ENCODE measurements at regions not wholly inside any gene's neighbourhood (a gene's known extent, or its start where the extent isn't known, plus 50 kb on each side); places are given as distances from the start of the nearest gene placed in this dataset.

- DNase-seq (ENCODE audit: low spot score), result no peak
- no peaks in the 10 kb centered on the region for H3K36me3 Mint-ChIP-seq (ENCODE audit: low read depth, unreplicated experiment)
- no peak overlapping the region for H3K27ac Mint-ChIP-seq (ENCODE audit: unreplicated experiment)
- H3K27me3 Mint-ChIP-seq (ENCODE audit: unreplicated experiment), result peaks cover 2% of the 10 kb centered on the region
- H3K9me3 Mint-ChIP-seq (ENCODE audit: unreplicated experiment), result no peaks in the 10 kb centered on the region
- no peak for TF ChIP-seq CTCF (IDR thresholded peaks at IDR 0.05; ENCODE audit: unreplicated experiment)
- H3K4me1 Mint-ChIP-seq (ENCODE audit: unreplicated experiment), result no peaks in the 10 kb centered on the region
- H3K4me3 Mint-ChIP-seq (ENCODE audit: unreplicated experiment), result no peak overlapping the region
Observed at GRCh38 chr7:136138991-136139390, 161.8 kb upstream of the MTPN start.

GRCh38 chr7:136136906-136137454 lies 159.8 kb upstream of the MTPN start:
- H3K27me3 Mint-ChIP-seq (ENCODE audit: unreplicated experiment), result peaks cover 2% of the 10 kb centered on the region
- H3K36me3 Mint-ChIP-seq (ENCODE audit: low read depth, unreplicated experiment), result no peaks in the 10 kb centered on the region
- no peak for TF ChIP-seq CTCF (IDR thresholded peaks at IDR 0.05; ENCODE audit: unreplicated experiment)
- no peaks in the 10 kb centered on the region for H3K9me3 Mint-ChIP-seq (ENCODE audit: unreplicated experiment)
- H3K4me1 Mint-ChIP-seq (ENCODE audit: unreplicated experiment), result no peaks in the 10 kb centered on the region
- H3K4me3 Mint-ChIP-seq (ENCODE audit: unreplicated experiment), result no peak overlapping the region
- H3K27ac Mint-ChIP-seq (ENCODE audit: unreplicated experiment), result no peak overlapping the region
- no peak for DNase-seq (ENCODE audit: low spot score)

GRCh38 chr7:136134503-136134902 lies 157.3 kb upstream of the MTPN start:
- H3K4me3 Mint-ChIP-seq (ENCODE audit: unreplicated experiment), result no peak overlapping the region
- H3K9me3 Mint-ChIP-seq (ENCODE audit: unreplicated experiment), result no peaks in the 10 kb centered on the region
- H3K27ac Mint-ChIP-seq (ENCODE audit: unreplicated experiment), result no peak overlapping the region
- H3K4me1 Mint-ChIP-seq (ENCODE audit: unreplicated experiment), result no peaks in the 10 kb centered on the region
- DNase-seq (ENCODE audit: low spot score), result no peak
- H3K27me3 Mint-ChIP-seq (ENCODE audit: unreplicated experiment), result no peaks in the 10 kb centered on the region
- no peak for TF ChIP-seq CTCF (IDR thresholded peaks at IDR 0.05; ENCODE audit: unreplicated experiment)
- H3K36me3 Mint-ChIP-seq (ENCODE audit: low read depth, unreplicated experiment), result no peaks in the 10 kb centered on the region

- H3K4me3 Mint-ChIP-seq (ENCODE audit: unreplicated experiment), result no peak overlapping the region
- no peaks in the 10 kb centered on the region for H3K9me3 Mint-ChIP-seq (ENCODE audit: unreplicated experiment)
- no peaks in the 10 kb centered on the region for H3K4me1 Mint-ChIP-seq (ENCODE audit: unreplicated experiment)
- H3K27me3 Mint-ChIP-seq (ENCODE audit: unreplicated experiment), result no peaks in the 10 kb centered on the region
- no peak for TF ChIP-seq CTCF (IDR thresholded peaks at IDR 0.05; ENCODE audit: unreplicated experiment)
- no peaks in the 10 kb centered on the region for H3K36me3 Mint-ChIP-seq (ENCODE audit: low read depth, unreplicated experiment)
- H3K27ac Mint-ChIP-seq (ENCODE audit: unreplicated experiment), result no peak overlapping the region
- no peak for DNase-seq (ENCODE audit: low spot score)
Observed at GRCh38 chr7:136133551-136133950, 156.4 kb upstream of the MTPN start.

- Mint-ChIP-seq H3K36me3 (ENCODE audit: low read depth, unreplicated experiment) (no peaks in the 10 kb centered on the region), H3K4me1 (ENCODE audit: unreplicated experiment) (no peaks in the 10 kb centered on the region), H3K27ac (ENCODE audit: unreplicated experiment) (no peak overlapping the region), H3K9me3 (ENCODE audit: unreplicated experiment) (no peaks in the 10 kb centered on the region), H3K4me3 (ENCODE audit: unreplicated experiment) (no peak overlapping the region), H3K27me3 (ENCODE audit: unreplicated experiment) (no peaks in the 10 kb centered on the region)
- TF ChIP-seq CTCF (IDR thresholded peaks at IDR 0.05; ENCODE audit: unreplicated experiment), result no peak
- DNase-seq (ENCODE audit: low spot score), result no peak
Observed at GRCh38 chr7:136131304-136131630, 154.1 kb upstream of the MTPN start.
